SK-N-SH (cell line): ENCODE measurements at regions not wholly inside any gene's neighbourhood (a gene's known extent, or its start where the extent isn't known, plus 50 kb on each side); places are given as distances from the start of the nearest gene placed in this dataset.

ENCODE experiments used
- CTCF ChIA-PET: fragments of 300-600, 350-600 bp; formaldehyde crosslinking; extraction: SDS; loops from one replicate; lab custom pipeline; 2021; lab: Yijun Ruan, JAX
- POLR2A ChIA-PET: fragments of 350-600 bp; sonication (Branson Sonifier 250); formaldehyde crosslinking; extraction: SDS; loops from one replicate; lab custom pipeline; 2020; ENCODE audit warnings: antibody characterized with exemption, inconsistent platforms; lab: Yijun Ruan, JAX
- DNase-seq: peaks from one replicate; pipeline ENCODE4 v3.0.0; 2012
- H2AFZ ChIP-seq: fragments of 200-600 bp; sonication (generic); 2 replicates; pipeline ENCODE4 v1.8.1; 2016; ENCODE audit warnings: antibody characterized with exemption, mild to moderate bottlenecking, low read depth
- H3F3A ChIP-seq: fragments of 200-600 bp; sonication (generic); replicated peaks from 2 replicates; pipeline ENCODE3; 2016; ENCODE audit warnings: antibody characterized with exemption, mild to moderate bottlenecking; ENCODE audit not compliant: insufficient read depth
- H3K27ac ChIP-seq, 2 experiments: fragments of 200-500 bp in 1 of 2; fragments of 200-600 bp in 1 of 2; sonication (Bioruptor generic) in 1 of 2; sonication (generic), shearing (Covaris generic) in 1 of 2; 2 replicates each; pipeline versions ENCODE4 v1.5.1 to v1.6.1; 2014 to 2016; ENCODE audit warnings: low read depth in 2 of 2, inconsistent platforms in 1 of 2, low read length in 1 of 2, mild to moderate bottlenecking in 1 of 2, mixed read lengths in 1 of 2
- H3K27me3 ChIP-seq: fragments of 200-600 bp; sonication (generic), shearing (Covaris generic); 2 replicates; pipeline ENCODE4 v1.6.1; 2016; ENCODE audit warnings: mixed run types; ENCODE audit not compliant: insufficient read depth
- H3K36me3 ChIP-seq, 2 experiments: fragments of 200-500 bp in 1 of 2; fragments of 200-600 bp in 1 of 2; sonication (Bioruptor generic) in 1 of 2; sonication (generic) in 1 of 2; replicated peaks in 1 of 2; 2 replicates each; pipeline versions ENCODE3 to v1.5.1; 2014 to 2016; ENCODE audit warnings: low read length in 1 of 2, mild to moderate bottlenecking in 1 of 2; ENCODE audit not compliant: insufficient read depth in 2 of 2, control insufficient read depth in 1 of 2
- H3K4me1 ChIP-seq, 2 experiments: fragments of 200-500 bp in 1 of 2; fragments of 200-600 bp in 1 of 2; sonication (Bioruptor generic) in 1 of 2; sonication (generic), shearing (Covaris generic) in 1 of 2; 2 replicates each; pipeline versions ENCODE4 v1.5.1 to v1.6.1; 2014 to 2016; ENCODE audit warnings: low read depth in 1 of 2, low read length in 1 of 2, mixed run types in 1 of 2; ENCODE audit not compliant: insufficient read depth in 2 of 2, control insufficient read depth in 1 of 2
- H3K4me2 ChIP-seq: fragments of 200-600 bp; sonication (generic), shearing (Covaris generic); 2 replicates; pipeline ENCODE4 v1.6.1; 2017; ENCODE audit warnings: mixed run types
- H3K4me3 ChIP-seq, 2 experiments: fragments of 200-500 bp in 1 of 2; fragments of 200-600 bp in 1 of 2; sonication (Bioruptor generic) in 1 of 2; sonication (generic), shearing (Covaris generic) in 1 of 2; 2 replicates each; pipeline versions ENCODE4 v1.5.1 to v1.8.1; 2014 to 2016; ENCODE audit warnings: low read depth in 2 of 2, inconsistent platforms in 1 of 2, low read length in 1 of 2, mild to moderate bottlenecking in 1 of 2, mixed read lengths in 1 of 2, moderate library complexity in 1 of 2
- H3K79me2 ChIP-seq: fragments of 200-600 bp; sonication (generic); 2 replicates; pipeline ENCODE4 v1.8.1; 2017; ENCODE audit warnings: mild to moderate bottlenecking; ENCODE audit not compliant: insufficient read depth
- H3K9ac ChIP-seq: fragments of 200-600 bp; sonication (generic); 2 replicates; pipeline ENCODE4 v1.6.1; 2017; ENCODE audit warnings: mixed run types
- H3K9me2 ChIP-seq: fragments of 200-600 bp; sonication (generic); 2 replicates; pipeline ENCODE4 v1.6.1; 2017; ENCODE audit warnings: mixed run types
- H3K9me3 ChIP-seq: fragments of 200-600 bp; sonication (generic); 2 replicates; pipeline ENCODE4 v1.6.1; 2017; ENCODE audit warnings: mixed run types, mild to moderate bottlenecking, moderate library complexity
- H4K20me1 ChIP-seq: fragments of 200-600 bp; sonication (generic); 2 replicates; pipeline ENCODE4 v1.6.1; 2017; ENCODE audit warnings: mild to moderate bottlenecking, mixed run types; ENCODE audit not compliant: insufficient read depth
- EZH2phosphoT487 ChIP-seq: fragments of 200-600 bp; sonication (generic); IDR thresholded peaks from 2 replicates; pipeline ENCODE4 v1.6.1; 2017; ENCODE audit warnings: low read depth, mixed run types, mild to moderate bottlenecking, antibody characterized with exemption, moderate library complexity, borderline replicate concordance
- FOXJ3 ChIP-seq: sonication (generic); formaldehyde crosslinking; IDR thresholded peaks from 2 replicates; pipeline ENCODE4 v1.5.1; 2020; ENCODE audit warnings: mild to moderate bottlenecking, missing genetic modification reagents
- FOXM1 ChIP-seq: IDR thresholded peaks from 2 replicates; pipeline ENCODE4 v1.4.0; 2012; ENCODE audit warnings: low read depth, mild to moderate bottlenecking
- GABPA ChIP-seq: IDR thresholded peaks from 2 replicates; pipeline ENCODE4 v1.4.0; 2012; ENCODE audit warnings: low read depth, mild to moderate bottlenecking
- IRF3 ChIP-seq: fragments of 150-350 bp; IDR thresholded peaks from 2 replicates; pipeline ENCODE4 v1.6.1; 2016; ENCODE audit warnings: mild to moderate bottlenecking, low read depth, low read length
- JUND ChIP-seq: IDR thresholded peaks from 2 replicates; pipeline ENCODE4 v1.4.0; 2012
- MAX ChIP-seq: IDR thresholded peaks from 2 replicates; pipeline ENCODE4 v1.4.0; 2012; ENCODE audit warnings: low read depth
- NFIC ChIP-seq: IDR thresholded peaks from 2 replicates; pipeline ENCODE4 v1.4.0; 2012; ENCODE audit warnings: borderline replicate concordance
- NRF1 ChIP-seq: IDR thresholded peaks from 2 replicates; pipeline ENCODE4 v1.6.1; 2012; ENCODE audit warnings: low read depth, mild to moderate bottlenecking, low read length
- POLR2AphosphoS5 ChIP-seq: IDR thresholded peaks from 2 replicates; pipeline ENCODE4 v1.6.1; 2012; ENCODE audit warnings: low read depth, low read length
- REST ChIP-seq: IDR thresholded peaks from 2 replicates; pipeline ENCODE4 v1.6.1; 2012; ENCODE audit warnings: mild to moderate bottlenecking, low read depth, low read length, moderate library complexity
- RFX5 ChIP-seq: IDR thresholded peaks from 2 replicates; pipeline ENCODE4 v1.6.1; 2012; ENCODE audit warnings: mild to moderate bottlenecking, improper control_type of control experiment, low read length
- RXRA ChIP-seq: IDR thresholded peaks from 2 replicates; pipeline ENCODE4 v1.4.0; 2012; ENCODE audit warnings: low read depth, mild to moderate bottlenecking, borderline replicate concordance
- SMC3 ChIP-seq: IDR thresholded peaks from 2 replicates; pipeline ENCODE4 v1.6.1; 2012; ENCODE audit warnings: low read depth, low read length, improper control_type of control experiment
- TAF1 ChIP-seq: IDR thresholded peaks from 2 replicates; pipeline ENCODE4 v1.6.1; 2012; ENCODE audit warnings: low read depth, mild to moderate bottlenecking, low read length, moderate library complexity, borderline replicate concordance
- TCF12 ChIP-seq: IDR thresholded peaks from 2 replicates; pipeline ENCODE4 v1.4.0; 2012
- USF1 ChIP-seq: IDR thresholded peaks from 2 replicates; pipeline ENCODE4 v1.4.0; 2012; ENCODE audit warnings: low read depth, borderline replicate concordance
- WGBS: methylation state at CpG from one replicate; pipeline ENCODE4 v1.1.6; 2017; ENCODE audit warnings: low lambda C conversion rate; 5-methylcytosine and 5-hydroxymethylcytosine counted together
- small RNA-seq, 7 experiments: library from RNA; depleted of rRNA; stranded (forward); fragments of <200 nt; gene quantifications; one replicate each; pipeline ENCODE3, GENCODE V24; 2012

GRCh38 chr3:25376340-25376739, 51.7 kb upstream of the RARB start (continued):
- TF ChIP-seq REST, result no peak
- TF ChIP-seq RXRA, result no peak
- TF ChIP-seq FOXM1, result no peak
- no peak for TF ChIP-seq TCF12
- no peak for TF ChIP-seq EZH2phosphoT487
- no peak for TF ChIP-seq JUND

- 55% methylated on average over 2 of the region's 2 CpGs for WGBS
- ChIA-PET POLR2A (no interaction called here), CTCF (no interaction called here)
- no peaks in the 10 kb centered on the region; the same call in 1 of the 2 replicates for H3K27me3 ChIP-seq
- H4K20me1 ChIP-seq, result no peaks in the 10 kb centered on the region
- no peaks in the 10 kb centered on the region for H3K36me3 ChIP-seq
- H3K4me2 ChIP-seq, result no peak overlapping the region
- no peak overlapping the region for H3K9ac ChIP-seq
- no peaks in the 10 kb centered on the region for H3K79me2 ChIP-seq
- H3K9me3 ChIP-seq, result no peaks in the 10 kb centered on the region
- DNase-seq, result no peak
- peaks cover 0 to 2% of the 10 kb centered on the region in 2 experiments; a peak in 1 of 4 replicates for H3K4me1 ChIP-seq
- H2AFZ ChIP-seq, result no peak overlapping the region
- H3K4me3 ChIP-seq, result no peak overlapping the region
- TF ChIP-seq FOXJ3 (CRISPR knock-in tag) (no peak), SMC3 (no peak), NRF1 (no peak), GABPA (no peak), RFX5 (no peak), POLR2AphosphoS5 (no peak), MAX (no peak), USF1 (no peak), IRF3 (no peak), FOXM1 (no peak), TAF1 (no peak), NFIC (no peak), TCF12 (no peak)
- H3K9me2 ChIP-seq, result no peaks in the 10 kb centered on the region
- H3K27ac ChIP-seq, result no peak overlapping the region
- H3F3A ChIP-seq, result no peaks in the 10 kb centered on the region
These were observed 51.0 kb upstream of the RARB start for GRCh38 chr3:25377042-25377441.

Small RNA genes lying in the stretch of these regions (small RNA-seq; reads per million reads assigned to genes)
- gene RN7SL216P (0 reads per million in 7 experiments), gene RNA5SP125 (0 reads per million in 7 experiments), gene RNA5SP126 (0 reads per million in 7 experiments)
